Hematopoietic multipotent progenitor cell treated with erythropoietin and hydrocortisone succinate and interleukin-3 and kit ligand, for 15 days (in vitro differentiated cells): ENCODE measurements at regions not wholly inside any gene's neighbourhood (a gene's known extent, or its start where the extent isn't known, plus 50 kb on each side); places are given as distances from the start of the nearest gene placed in this dataset.
"Not testable (repeated sequence)": the region's sequence is repeated elsewhere in the genome, so short reads cannot be mapped to it uniquely, and the experiment has no call there.

ENCODE experiments used
- DNase-seq: peaks from one replicate; pipeline ENCODE4 v3.0.0-alpha.2; 2015; ENCODE audit warnings: low spot score

GRCh38 chr9:87374023-87374919 is 123.4 kb upstream of the DAPK1 start:
- peak; percentile 26 for DNase-seq

GRCh38 chr9:87375397-87376073 is 122.1 kb upstream of the DAPK1 start:
- DNase-seq: peak; percentile 34

- no peak for DNase-seq
Measured at GRCh38 chr9:87378676-87379075, 119.0 kb upstream of the DAPK1 start.

GRCh38 chr9:87379300-87379699 is 118.4 kb upstream of the DAPK1 start:
- DNase-seq: no peak

GRCh38 chr9:87381050-87381711 is 116.5 kb upstream of the DAPK1 start:
- no peak for DNase-seq

GRCh38 chr9:87381746-87382145 is 115.9 kb upstream of the DAPK1 start:
- no peak for DNase-seq

- no peak for DNase-seq
Measured at GRCh38 chr9:87382900-87383299, 114.8 kb upstream of the DAPK1 start.

GRCh38 chr9:87383344-87384150 is 114.1 kb upstream of the DAPK1 start:
- DNase-seq: no peak

GRCh38 chr9:87386490-87387025 is 111.1 kb upstream of the DAPK1 start:
- DNase-seq: peak; percentile 57

GRCh38 chr9:87387351-87388011 is 110.2 kb upstream of the DAPK1 start:
- peak; percentile 91 for DNase-seq

- DNase-seq: not testable (repeated sequence)
Measured at GRCh38 chr9:87388708-87389107, 109.0 kb upstream of the DAPK1 start.

- no peak for DNase-seq
Measured at GRCh38 chr9:87389936-87390335, 107.7 kb upstream of the DAPK1 start.

- no peak for DNase-seq
Measured at GRCh38 chr9:87390361-87390760, 107.3 kb upstream of the DAPK1 start.

GRCh38 chr9:87392086-87392485 is 105.6 kb upstream of the DAPK1 start:
- no peak for DNase-seq

GRCh38 chr9:87393706-87394230 is 103.9 kb upstream of the DAPK1 start:
- no peak for DNase-seq

- DNase-seq: no peak
Measured at GRCh38 chr9:87395804-87396479, 101.7 kb upstream of the DAPK1 start.

- no peak for DNase-seq
Measured at GRCh38 chr9:87401681-87402080, 96.0 kb upstream of the DAPK1 start.

- DNase-seq: no peak
Measured at GRCh38 chr9:87402537-87402936, 95.1 kb upstream of the DAPK1 start.

- DNase-seq: no peak
Measured at GRCh38 chr9:87405677-87406542, 91.8 kb upstream of the DAPK1 start.
